ENCODE measurements at regions not wholly inside any gene's neighbourhood (a gene's known extent, or its start where the extent isn't known, plus 50 kb on each side); places are given as distances from the start of the nearest gene placed in this dataset.
A peak's percentile ranks its signal among the peaks of the same experiment; 100 is the strongest.

DNA sequence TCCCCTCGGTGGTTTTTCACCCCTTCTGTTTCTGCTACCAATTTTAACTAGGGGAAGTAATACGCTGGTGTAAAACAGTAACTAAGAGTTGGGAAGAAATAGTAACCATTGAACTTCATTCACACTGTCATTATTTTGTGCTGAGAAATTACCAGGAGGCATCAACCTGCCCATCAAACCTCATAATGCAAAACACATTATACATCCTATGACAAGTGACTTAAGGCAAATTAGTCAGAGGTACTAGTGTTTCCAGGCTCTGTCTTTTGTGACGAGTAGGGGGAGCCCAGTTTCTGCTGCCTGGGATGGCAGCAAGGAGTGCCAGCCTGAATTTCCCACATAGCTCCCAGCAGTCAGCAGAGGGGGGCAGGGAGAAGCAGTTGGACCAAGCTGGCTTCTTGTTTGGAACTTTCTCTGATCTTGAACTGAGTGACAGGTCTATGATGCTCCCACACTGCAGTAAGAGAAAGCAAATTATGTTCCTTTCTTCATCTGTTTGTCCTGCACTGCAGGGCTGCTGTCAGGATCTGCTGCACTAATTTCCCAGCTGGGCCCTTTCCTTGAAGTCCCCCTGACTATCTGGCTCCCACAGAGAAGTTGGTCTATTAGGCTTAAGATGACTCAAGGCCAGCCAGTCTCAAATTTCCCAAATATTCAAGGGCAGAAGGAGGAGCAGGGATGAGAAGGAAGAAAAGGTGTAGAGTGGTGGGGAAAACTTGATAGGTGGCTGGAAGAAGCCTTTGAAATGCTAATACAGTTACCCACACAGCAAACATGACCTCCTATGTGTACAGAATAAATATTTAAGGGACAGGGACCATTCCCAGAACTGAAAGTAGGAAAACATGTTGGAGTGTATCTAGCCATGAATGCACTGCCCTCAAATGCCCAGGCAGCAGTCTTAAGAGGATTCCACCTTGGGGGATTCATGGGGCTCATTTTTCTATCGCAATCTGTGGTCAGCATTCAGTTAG lies 322.8 kb downstream of the SEC16B start:
- Histone ChIP-seq H3F3A (ENCODE audit: insufficient read depth, low read length, poor library complexity, severe bottlenecking) (no peaks in the 10 kb centered on the region), H3K27me3 (ENCODE audit: insufficient read depth, low read depth, low read length) (no peaks in the 10 kb centered on the region), H4K20me1 (ENCODE audit: insufficient read depth) (no peaks in the 10 kb centered on the region), H3K4me3 (ENCODE audit: low read length) (peak overlapping the region; percentile 15), H2AFZ (ENCODE audit: low read depth, low read length) (no peak overlapping the region), H3K9me2 (ENCODE audit: insufficient read depth, low read length) (no peaks in the 10 kb centered on the region), H3K9me3 (ENCODE audit: low read length) (no peaks in the 10 kb centered on the region), H3K27ac (ENCODE audit: low read length) (no peak overlapping the region), H3K36me3 (ENCODE audit: insufficient read depth, low read length) (no peaks in the 10 kb centered on the region), H3K4me2 (ENCODE audit: low read length) (no peak overlapping the region), H3K9ac (ENCODE audit: low read length) (no peak overlapping the region), H3K79me2 (replicated peaks; ENCODE audit: insufficient read depth, low read length) (no peaks in the 10 kb centered on the region)
- TF ChIP-seq, protein P1, sequence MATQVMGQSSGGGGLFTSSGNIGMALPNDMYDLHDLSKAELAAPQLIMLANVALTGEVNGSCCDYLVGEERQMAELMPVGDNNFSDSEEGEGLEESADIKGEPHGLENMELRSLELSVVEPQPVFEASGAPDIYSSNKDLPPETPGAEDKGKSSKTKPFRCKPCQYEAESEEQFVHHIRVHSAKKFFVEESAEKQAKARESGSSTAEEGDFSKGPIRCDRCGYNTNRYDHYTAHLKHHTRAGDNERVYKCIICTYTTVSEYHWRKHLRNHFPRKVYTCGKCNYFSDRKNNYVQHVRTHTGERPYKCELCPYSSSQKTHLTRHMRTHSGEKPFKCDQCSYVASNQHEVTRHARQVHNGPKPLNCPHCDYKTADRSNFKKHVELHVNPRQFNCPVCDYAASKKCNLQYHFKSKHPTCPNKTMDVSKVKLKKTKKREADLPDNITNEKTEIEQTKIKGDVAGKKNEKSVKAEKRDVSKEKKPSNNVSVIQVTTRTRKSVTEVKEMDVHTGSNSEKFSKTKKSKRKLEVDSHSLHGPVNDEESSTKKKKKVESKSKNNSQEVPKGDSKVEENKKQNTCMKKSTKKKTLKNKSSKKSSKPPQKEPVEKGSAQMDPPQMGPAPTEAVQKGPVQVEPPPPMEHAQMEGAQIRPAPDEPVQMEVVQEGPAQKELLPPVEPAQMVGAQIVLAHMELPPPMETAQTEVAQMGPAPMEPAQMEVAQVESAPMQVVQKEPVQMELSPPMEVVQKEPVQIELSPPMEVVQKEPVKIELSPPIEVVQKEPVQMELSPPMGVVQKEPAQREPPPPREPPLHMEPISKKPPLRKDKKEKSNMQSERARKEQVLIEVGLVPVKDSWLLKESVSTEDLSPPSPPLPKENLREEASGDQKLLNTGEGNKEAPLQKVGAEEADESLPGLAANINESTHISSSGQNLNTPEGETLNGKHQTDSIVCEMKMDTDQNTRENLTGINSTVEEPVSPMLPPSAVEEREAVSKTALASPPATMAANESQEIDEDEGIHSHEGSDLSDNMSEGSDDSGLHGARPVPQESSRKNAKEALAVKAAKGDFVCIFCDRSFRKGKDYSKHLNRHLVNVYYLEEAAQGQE (IDR thresholded peaks at IDR 0.05; ENCODE audit: borderline replicate concordance) = no peak
- TF ChIP-seq RAD21 (conservative IDR thresholded peaks at IDR 0.05) = no peak
- TF ChIP-seq MXI1 (conservative IDR thresholded peaks at IDR 0.05; ENCODE audit: poor library complexity, severe bottlenecking) = no peak
- peak; percentile 24 for TF ChIP-seq SMC3 (conservative IDR thresholded peaks at IDR 0.05; ENCODE audit: poor library complexity)
- TF ChIP-seq POLR2AphosphoS5 (IDR thresholded peaks at IDR 0.05) = peak; percentile 48
- no peak for TF ChIP-seq CTCF (IDR thresholded peaks at IDR 0.05; ENCODE audit: poor library complexity, severe bottlenecking)
- no peak for TF ChIP-seq EZH2 (IDR thresholded peaks at IDR 0.05; ENCODE audit: borderline replicate concordance, insufficient read depth, low read length, poor library complexity, severe bottlenecking)
- TF ChIP-seq EP300 (conservative IDR thresholded peaks at IDR 0.05; ENCODE audit: poor library complexity, severe bottlenecking) = peak; percentile 78
- TF ChIP-seq TAF1 (IDR thresholded peaks at IDR 0.05; ENCODE audit: low read depth) = no peak

DNA sequence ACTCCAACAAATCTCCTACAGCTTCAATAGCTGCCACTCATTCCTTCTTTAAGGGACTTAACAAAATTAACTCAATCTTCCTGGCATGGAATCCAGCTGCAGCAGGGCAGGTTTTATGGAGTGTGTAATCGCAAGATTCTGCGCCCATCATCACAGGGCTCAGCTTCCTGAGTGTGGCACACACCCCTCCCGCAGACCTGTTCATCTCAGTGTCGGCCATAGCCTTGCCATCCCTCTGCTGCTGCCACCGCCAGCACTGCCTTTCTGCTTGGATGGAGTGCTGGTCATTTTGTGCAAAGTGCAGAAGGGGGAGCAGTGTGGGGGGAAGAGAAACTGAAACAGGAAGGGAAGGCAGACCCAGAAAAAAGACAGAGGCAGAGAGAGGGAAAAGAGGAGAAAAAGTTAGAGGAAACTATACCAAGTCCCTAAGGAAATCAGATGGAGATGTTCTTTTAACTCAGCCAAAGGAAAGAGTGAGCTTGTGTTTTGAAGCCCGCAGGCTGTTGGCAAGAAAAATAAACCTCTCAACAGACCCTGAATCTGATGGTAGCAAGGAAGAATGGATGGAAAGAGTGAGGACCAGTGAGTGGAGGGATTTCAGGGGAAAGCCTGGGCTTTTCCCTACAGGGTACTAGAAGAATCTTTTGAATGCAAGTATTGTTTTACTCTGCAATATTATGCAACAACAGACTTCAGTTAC lies 324.2 kb downstream of the SEC16B start:
- Histone ChIP-seq H3K4me2 (ENCODE audit: low read length) (no peak overlapping the region), H3K27me3 (ENCODE audit: insufficient read depth, low read depth, low read length) (no peaks in the 10 kb centered on the region), H3K79me2 (replicated peaks; ENCODE audit: insufficient read depth, low read length) (no peaks in the 10 kb centered on the region), H2AFZ (ENCODE audit: low read depth, low read length) (no peak overlapping the region), H3K4me3 (ENCODE audit: low read length) (no peak overlapping the region), H3K9me2 (ENCODE audit: insufficient read depth, low read length) (no peaks in the 10 kb centered on the region), H3K9me3 (ENCODE audit: low read length) (no peaks in the 10 kb centered on the region), H3K27ac (ENCODE audit: low read length) (no peak overlapping the region), H3K9ac (ENCODE audit: low read length) (no peak overlapping the region), H4K20me1 (ENCODE audit: insufficient read depth) (no peaks in the 10 kb centered on the region), H3K36me3 (ENCODE audit: insufficient read depth, low read length) (no peaks in the 10 kb centered on the region), H3F3A (ENCODE audit: insufficient read depth, low read length, poor library complexity, severe bottlenecking) (no peaks in the 10 kb centered on the region)
- TF ChIP-seq SMC3 (conservative IDR thresholded peaks at IDR 0.05; ENCODE audit: poor library complexity) = no peak
- no peak for TF ChIP-seq EZH2 (IDR thresholded peaks at IDR 0.05; ENCODE audit: borderline replicate concordance, insufficient read depth, low read length, poor library complexity, severe bottlenecking)
